HepG2 (cell line): ENCODE measurements at regions not wholly inside any gene's neighbourhood (a gene's known extent, or its start where the extent isn't known, plus 50 kb on each side); places are given as distances from the start of the nearest gene placed in this dataset.

ENCODE experiments used
- CBFB ChIP-seq: sonication (generic); formaldehyde crosslinking; IDR thresholded peaks from 2 replicates; pipeline ENCODE4 v1.4.0; 2020; ENCODE audit warnings: missing genetic modification reagents
- CTCF ChIP-seq: sonication (generic); formaldehyde crosslinking; IDR thresholded peaks from 2 replicates; pipeline ENCODE4 v1.5.0; 2020; ENCODE audit warnings: mild to moderate bottlenecking, missing genetic modification reagents, moderate library complexity
- HDAC2 ChIP-seq: sonication (generic); formaldehyde crosslinking; IDR thresholded peaks from 2 replicates; pipeline ENCODE4 v1.4.0; 2020; ENCODE audit warnings: missing genetic modification reagents
- HOXA5 ChIP-seq: sonication (generic); formaldehyde crosslinking; IDR thresholded peaks from 2 replicates; pipeline ENCODE4 v1.4.0; 2020; ENCODE audit warnings: missing genetic modification reagents
- NCOA2 ChIP-seq: sonication (generic); formaldehyde crosslinking; IDR thresholded peaks from 2 replicates; pipeline ENCODE4 v1.8.0; 2022; ENCODE audit warnings: inconsistent platforms
- NFYB ChIP-seq: sonication (generic); formaldehyde crosslinking; IDR thresholded peaks from 2 replicates; pipeline ENCODE4 v1.4.0; 2020; ENCODE audit warnings: missing genetic modification reagents
- PHF21A ChIP-seq: sonication (generic); formaldehyde crosslinking; IDR thresholded peaks from 2 replicates; pipeline ENCODE4 v1.5.0; 2020; ENCODE audit warnings: mild to moderate bottlenecking, missing genetic modification reagents
- PLSCR1 ChIP-seq: sonication (generic); formaldehyde crosslinking; IDR thresholded peaks from 2 replicates; pipeline ENCODE4 v1.5.0; 2020; ENCODE audit warnings: missing genetic modification reagents, mild to moderate bottlenecking, borderline replicate concordance
- RAD21 ChIP-seq: fragments of 450-650 bp; formaldehyde crosslinking; IDR thresholded peaks from 2 replicates; pipeline ENCODE4 v1.5.0; 2020; ENCODE audit warnings: mild to moderate bottlenecking
- SP2 ChIP-seq: sonication (generic); formaldehyde crosslinking; IDR thresholded peaks from 2 replicates; pipeline ENCODE4 v1.5.1; 2020; ENCODE audit warnings: mild to moderate bottlenecking, missing genetic modification reagents
- ZNF567 ChIP-seq: sonication (generic); formaldehyde crosslinking; IDR thresholded peaks from 2 replicates; pipeline ENCODE4 v1.8.1; 2023; ENCODE audit warnings: mild to moderate bottlenecking, missing genetic modification reagents, borderline replicate concordance
- TF ChIP-seq, protein P1 (sequence below): IDR thresholded peaks from 2 replicates; pipeline ENCODE4 v1.6.1; 2012; ENCODE audit warnings: inconsistent platforms
- TF ChIP-seq, protein P2 (sequence below): sonication (generic); formaldehyde crosslinking; IDR thresholded peaks from 2 replicates; pipeline ENCODE4 v1.4.0; 2020; ENCODE audit warnings: missing genetic modification reagents, mild to moderate bottlenecking, borderline replicate concordance

- TF ChIP-seq PLSCR1 (CRISPR knock-in tag) (no peak), NCOA2 (CRISPR knock-in tag) (no peak), CBFB (CRISPR knock-in tag) (no peak), HDAC2 (no peak), RAD21 (CRISPR knock-in tag) (no peak), CTCF (CRISPR knock-in tag) (no peak), NFYB (CRISPR knock-in tag) (no peak), HOXA5 (CRISPR knock-in tag) (no peak), ZNF567 (CRISPR knock-in tag) (no peak), PHF21A (no peak), SP2 (no peak)
- TF ChIP-seq, protein P1, sequence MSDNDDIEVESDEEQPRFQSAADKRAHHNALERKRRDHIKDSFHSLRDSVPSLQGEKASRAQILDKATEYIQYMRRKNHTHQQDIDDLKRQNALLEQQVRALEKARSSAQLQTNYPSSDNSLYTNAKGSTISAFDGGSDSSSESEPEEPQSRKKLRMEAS: no peak
- TF ChIP-seq, protein P2, sequence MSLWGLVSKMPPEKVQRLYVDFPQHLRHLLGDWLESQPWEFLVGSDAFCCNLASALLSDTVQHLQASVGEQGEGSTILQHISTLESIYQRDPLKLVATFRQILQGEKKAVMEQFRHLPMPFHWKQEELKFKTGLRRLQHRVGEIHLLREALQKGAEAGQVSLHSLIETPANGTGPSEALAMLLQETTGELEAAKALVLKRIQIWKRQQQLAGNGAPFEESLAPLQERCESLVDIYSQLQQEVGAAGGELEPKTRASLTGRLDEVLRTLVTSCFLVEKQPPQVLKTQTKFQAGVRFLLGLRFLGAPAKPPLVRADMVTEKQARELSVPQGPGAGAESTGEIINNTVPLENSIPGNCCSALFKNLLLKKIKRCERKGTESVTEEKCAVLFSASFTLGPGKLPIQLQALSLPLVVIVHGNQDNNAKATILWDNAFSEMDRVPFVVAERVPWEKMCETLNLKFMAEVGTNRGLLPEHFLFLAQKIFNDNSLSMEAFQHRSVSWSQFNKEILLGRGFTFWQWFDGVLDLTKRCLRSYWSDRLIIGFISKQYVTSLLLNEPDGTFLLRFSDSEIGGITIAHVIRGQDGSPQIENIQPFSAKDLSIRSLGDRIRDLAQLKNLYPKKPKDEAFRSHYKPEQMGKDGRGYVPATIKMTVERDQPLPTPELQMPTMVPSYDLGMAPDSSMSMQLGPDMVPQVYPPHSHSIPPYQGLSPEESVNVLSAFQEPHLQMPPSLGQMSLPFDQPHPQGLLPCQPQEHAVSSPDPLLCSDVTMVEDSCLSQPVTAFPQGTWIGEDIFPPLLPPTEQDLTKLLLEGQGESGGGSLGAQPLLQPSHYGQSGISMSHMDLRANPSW (CRISPR knock-in tag): no peak
These were observed 123.7 kb upstream of the KLF7 start for GRCh38 chr2:207289295-207290018.
